ENCODE measurements at regions not wholly inside any gene's neighbourhood (a gene's known extent, or its start where the extent isn't known, plus 50 kb on each side); places are given as distances from the start of the nearest gene placed in this dataset.
A peak's percentile ranks its signal among the peaks of the same experiment; 100 is the strongest.
"Not testable (repeated sequence)": the region's sequence is repeated elsewhere in the genome, so short reads cannot be mapped to it uniquely, and the experiment has no call there.

DNA sequence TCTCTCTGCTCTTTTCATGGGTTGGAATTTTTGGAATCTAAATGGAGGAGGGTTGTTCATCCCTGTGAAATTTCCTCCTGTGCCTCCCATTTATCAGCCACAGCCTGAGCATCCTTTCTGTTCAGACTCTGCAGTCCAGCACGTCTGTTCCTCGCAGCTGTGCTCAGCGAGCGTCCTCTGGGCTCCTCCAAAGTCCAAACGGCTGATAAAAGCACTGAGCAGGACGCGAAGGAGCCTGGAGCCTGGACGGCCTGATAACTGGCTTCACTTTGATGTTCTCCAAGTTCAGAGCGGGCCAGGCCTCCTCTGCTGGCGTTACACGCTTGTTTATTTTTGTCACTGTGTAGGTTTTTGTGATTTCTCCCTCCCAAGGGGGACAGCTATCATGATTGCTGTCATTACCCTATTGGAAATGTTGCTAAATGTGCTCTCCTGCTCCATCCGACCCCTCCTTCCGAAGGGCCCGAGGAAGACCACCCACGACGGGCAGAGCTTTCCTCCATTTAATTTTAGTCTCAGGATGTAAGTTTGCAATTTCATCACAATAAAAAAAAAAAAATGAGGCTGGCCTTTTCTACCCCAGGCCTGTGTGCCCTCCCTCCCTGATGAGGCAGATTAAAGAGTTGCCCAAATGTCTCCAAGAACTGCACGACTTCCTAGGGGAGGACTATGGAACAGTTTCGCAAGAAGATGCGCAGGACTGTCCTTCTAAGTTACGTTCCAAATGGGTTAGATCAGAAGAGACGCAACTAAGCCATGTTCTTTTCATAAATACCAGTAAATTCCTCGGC is 290.5 kb upstream of the FOXF1 start:
- ATAC-seq (no peak), DNase-seq (peak in 1 of 2 donors; percentile 23)
- intact Hi-C loops (cut with DNase I, micrococcal nuclease), result no loop called here

DNA sequence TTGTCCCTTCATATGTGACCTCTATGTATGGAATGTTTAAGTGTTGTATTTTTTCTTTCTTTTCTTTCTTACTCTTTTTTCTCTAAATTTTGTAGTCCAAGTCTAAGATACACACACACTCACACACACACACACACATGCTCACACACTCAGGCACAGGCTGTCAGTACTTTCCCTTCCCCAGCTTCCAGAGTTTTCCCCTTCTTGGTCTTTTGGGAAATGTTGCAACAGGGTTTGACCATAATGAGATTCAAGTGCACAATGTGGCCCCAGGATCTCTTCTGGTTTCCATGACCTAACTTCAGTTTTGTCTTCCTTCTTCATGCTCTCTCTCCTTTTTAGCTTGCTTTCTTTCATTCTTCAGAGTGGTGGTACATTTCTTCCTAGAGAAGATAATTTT is 289.8 kb upstream of the FOXF1 start:
- ATAC-seq, result no peak
- intact Hi-C loops (cut with DNase I, micrococcal nuclease), result no loop called here
- DNase-seq, result peak in 1 of 2 donors; percentile 19

DNA sequence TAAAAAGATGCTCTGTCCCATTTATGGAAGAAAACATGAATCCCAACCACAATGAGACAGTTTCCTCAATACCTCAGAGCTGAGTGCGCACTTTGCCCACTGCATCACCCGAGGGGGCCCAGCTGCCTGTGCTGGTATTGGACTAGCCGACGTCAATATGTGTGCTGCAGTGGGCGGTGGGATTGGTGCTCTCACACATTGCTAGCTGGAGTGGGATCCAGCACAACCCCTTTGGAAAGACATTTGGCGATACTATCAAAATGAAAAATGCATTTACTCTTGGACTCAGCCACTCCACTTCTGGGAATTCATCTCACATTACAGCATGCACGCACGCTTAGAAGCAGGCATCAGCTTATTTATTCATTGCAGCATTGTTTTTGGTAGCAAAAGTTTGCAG is 289.2 kb upstream of the FOXF1 start:
- intact Hi-C loops (cut with DNase I, micrococcal nuclease), result no loop called here
- DNase-seq (peak in 1 of 2 donors; percentile 12), ATAC-seq (no peak)

DNA sequence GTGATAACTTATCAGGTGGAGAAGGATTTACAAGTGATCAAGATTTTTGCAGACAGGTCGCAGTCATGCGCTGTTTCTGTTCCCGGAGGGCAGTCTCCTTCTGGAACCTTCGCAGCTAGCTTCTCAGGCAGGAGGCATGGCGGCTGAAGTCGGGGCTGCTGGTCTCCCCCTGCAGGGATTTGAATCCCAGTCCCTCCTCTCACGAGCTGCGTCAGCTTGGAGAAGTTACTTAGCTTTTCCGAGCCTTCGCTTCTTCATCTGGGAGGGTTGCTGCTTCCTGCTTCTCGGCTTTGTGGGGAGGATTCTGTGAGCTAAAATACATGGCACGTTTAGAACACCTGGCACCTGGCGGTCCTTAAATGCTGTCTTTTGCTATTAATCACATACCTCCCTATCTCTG is 287.8 kb upstream of the FOXF1 start:
- ATAC-seq, result no peak
- intact Hi-C loops (cut with DNase I, micrococcal nuclease), result no loop called here
- DNase-seq, result peak in 1 of 2 donors; percentile 27

DNA sequence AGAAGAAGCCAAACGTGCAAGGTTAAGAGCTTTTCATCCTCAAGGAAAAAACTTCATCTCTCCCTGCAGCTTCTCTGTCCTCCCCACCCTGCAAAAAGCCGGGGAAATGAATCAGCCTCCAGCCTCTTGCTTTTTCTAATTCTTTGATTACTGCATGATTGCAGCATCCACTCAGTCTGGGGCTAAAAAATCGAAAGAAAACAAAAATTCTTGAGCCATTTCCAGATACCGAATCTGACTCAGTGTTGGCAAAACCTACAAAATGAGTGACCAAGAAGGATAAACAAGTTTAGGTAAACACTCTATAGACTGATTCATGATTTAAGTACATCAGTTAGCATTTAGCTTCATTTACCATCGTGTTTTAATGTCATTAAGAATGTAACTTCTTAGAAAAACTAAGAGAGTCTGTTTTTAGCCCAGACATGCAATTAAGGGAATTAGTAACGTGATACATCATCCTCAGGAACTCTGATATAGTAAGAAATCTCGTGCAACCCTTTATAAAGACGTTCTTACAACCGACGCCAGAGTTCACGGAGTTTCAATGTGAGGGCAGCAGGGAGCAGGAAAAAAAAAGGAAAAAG is 287.3 kb upstream of the FOXF1 start:
- intact Hi-C loops (cut with DNase I, micrococcal nuclease), result no loop called here
- peak in 1 of 2 donors; percentile 2 for DNase-seq
- no peak for ATAC-seq

DNA sequence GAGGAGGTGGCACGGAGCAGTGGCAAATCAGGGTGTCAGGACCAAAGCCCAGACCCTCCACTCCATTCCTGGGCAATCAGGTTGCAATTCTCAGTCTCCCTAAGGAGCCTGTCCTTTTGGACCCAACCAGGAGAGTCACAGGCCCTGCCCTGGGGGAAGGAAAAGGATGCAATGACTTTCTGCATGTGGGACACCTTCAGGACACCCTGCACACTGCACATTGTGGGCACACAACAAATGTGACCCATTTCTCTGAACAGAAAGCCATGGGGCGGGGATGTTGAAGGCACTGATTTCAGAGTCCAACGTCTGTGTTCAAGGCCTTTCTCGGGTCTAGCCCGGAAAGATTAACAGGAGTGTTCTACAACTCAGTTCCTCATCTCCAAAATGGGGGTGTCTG is 286.2 kb upstream of the FOXF1 start:
- intact Hi-C loops (cut with DNase I, micrococcal nuclease), result no loop called here
- DNase-seq, result peak in 1 of 2 donors; percentile 15

DNA sequence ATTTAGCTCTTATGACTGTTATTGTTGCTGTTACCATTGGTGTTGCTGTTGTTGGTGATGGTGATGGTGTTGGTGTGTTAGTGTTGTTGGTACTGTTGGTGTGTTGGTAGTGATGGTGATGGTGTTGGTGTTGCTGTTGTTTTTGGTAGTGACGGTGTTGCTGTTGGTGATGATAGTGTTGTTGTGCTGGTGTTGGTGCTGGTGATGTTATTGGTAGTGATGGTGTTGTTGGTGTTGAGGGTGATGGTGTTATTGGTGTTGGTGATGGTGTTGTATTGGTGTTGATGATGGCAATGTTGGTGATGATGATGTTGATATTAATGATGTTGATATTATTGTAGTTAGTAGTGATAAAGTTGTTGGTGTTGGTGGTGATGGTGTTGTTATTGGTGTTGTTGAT is 285.7 kb upstream of the FOXF1 start:
- DNase-seq, result no peak
- ATAC-seq, result no peak
- intact Hi-C loops (cut with DNase I, micrococcal nuclease), result no loop called here

More for the DNA sequence above, 286.2 kb upstream of the FOXF1 start:
- ATAC-seq, result no peak

DNA sequence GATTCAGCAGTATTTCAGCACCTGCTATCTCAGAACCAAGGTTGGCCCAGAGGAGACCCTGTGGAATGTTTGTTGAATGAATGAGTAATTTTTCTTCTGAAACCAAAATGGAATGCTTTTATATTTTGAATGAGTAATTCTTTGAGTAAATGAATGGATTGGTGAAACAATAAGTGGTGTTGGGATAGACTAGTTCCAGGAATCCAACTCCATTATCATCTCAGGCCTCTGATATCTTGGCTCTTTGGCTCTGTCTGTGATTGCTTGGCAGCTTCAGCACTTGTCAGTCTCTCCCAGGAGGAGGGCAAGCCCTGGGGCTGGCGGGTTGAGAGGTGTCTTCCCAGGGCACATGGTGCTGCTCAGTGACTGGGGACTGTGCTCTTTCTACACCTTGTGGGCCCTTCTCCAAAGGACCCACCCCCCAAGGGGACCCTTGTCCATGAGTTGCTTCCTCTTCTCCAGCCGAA is 284.4 kb upstream of the FOXF1 start:
- intact Hi-C loops (cut with DNase I, micrococcal nuclease), result no loop called here
- ATAC-seq (no peak), DNase-seq (peak in 1 of 2 donors; percentile 6)

DNA sequence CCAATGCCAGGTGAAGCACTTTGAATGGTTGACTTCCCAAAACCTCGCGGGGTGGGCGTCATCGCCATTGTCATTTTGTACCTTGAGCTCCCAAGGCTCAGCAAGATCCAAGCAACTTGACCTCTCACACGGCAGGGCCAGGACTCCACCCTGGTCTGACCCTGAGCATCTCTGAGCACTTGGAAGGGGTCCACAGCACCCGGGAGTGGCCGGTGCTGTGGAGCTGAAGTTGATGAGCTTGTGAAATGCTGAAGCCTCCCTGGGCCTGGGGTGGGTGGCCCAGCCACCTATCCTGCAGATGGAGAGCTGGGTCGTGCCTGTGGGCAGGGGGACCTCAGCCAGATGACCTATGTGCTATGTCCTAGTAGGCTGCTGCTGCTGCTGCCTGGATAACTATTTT is 283.3 kb upstream of the FOXF1 start:
- DNase-seq (peak in 1 of 2 donors; percentile 14), ATAC-seq (no peak)
- intact Hi-C loops (cut with DNase I, micrococcal nuclease), result no loop called here

DNA sequence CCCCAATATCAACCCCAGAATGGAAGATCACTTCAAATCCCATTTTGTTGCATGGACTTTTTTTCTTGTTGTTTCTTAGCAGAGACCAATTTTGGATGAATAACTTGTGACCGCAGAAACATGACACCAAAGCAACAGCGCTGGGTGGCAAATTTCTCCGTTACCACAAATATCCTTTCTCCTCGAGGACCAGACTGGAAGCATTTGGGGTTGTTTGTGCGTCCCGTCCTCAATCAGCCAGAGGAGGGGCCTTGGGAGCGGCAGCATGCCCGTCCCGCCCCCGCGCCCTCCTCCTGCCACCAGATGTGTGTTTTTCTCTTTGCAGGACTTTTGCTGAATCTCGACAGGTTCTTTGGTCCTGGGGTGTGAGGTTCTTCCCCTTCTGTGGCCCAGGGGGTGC is 282.5 kb upstream of the FOXF1 start:
- peak in 1 of 2 donors; percentile 3 for DNase-seq
- intact Hi-C loops (cut with DNase I, micrococcal nuclease), result no loop called here
- no peak for ATAC-seq

DNA sequence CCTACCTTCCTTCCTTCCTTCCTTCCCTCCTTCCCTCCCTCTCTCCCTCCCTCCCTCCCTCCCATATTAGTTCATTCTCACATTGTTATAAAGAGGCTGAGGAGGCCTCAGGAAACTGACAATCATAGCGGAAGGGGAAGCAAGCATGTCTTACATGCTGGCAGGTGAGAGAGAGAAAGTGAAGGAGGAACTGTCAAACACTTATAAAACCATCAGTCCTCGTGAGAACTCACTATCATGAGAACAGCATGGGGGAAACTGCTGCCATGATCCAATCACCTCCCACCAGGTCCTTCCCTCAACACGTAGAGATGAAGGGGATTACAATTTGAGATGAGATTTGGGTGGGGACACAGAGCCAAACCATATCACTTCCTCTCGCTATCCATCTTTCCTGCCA is 281.6 kb upstream of the FOXF1 start:
- no peak for ATAC-seq
- intact Hi-C loops (cut with DNase I, micrococcal nuclease), result no loop called here

DNA sequence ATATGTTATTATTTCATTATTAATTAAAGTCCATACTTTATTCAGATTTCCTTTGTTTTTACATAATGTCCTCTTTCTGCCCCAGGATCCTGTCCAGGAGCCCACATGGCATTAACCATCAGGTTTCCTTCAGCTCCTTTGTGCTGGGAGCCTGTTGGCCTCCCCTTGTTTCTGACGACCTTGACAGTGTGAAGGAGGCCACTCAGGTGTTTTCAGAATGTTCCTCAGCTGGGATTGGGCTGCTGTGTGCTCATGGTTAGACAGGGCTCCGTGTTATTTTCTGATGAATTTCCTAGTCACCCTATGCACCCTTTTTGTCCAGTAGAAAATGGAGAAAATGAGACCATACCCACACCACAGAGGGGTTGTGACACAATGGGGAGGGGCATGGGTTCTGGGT is 281.0 kb upstream of the FOXF1 start:
- intact Hi-C loops (cut with DNase I, micrococcal nuclease), result no loop called here
- ATAC-seq, result no peak
- no peak for DNase-seq

More for the DNA sequence above, 281.6 kb upstream of the FOXF1 start:
- no peak for DNase-seq

DNA sequence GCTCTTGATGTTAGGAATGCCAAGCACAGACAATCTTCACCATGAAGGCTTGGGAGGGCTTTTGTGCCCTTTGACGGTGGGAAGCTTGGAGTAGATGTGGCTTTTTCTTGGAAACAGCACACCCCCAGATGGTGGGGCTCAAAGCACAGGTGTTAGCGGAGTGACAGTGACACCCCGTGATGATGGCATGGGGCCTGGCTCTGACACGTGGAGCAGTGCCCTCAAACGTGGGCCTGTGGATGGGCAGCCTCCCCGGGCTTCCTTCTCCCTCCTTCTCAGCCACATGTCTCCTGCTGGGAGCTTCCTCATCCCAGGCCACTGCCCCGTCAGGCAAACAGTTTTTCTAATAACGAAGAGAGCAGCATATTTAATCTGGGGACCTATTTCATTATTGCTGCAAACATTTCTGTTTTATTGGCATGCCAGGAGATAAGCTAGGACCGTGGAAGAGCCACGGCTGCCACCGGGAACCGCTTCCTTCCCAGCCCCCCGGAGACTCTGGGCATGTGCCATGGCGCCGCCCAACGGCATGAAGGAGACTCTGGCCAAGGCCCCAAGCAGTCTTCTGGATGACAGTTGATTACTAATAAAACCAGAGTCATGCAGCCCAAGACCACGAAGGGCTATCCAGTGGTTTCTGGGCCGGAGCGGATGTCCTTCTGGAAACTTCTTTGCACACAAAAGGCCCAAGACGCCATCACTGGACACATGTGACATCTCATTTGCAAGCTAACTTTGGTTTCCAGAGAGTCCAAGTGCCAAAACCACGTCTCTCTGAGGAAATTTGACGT is 280.3 kb upstream of the FOXF1 start:
- ATAC-seq (no peak), DNase-seq (no peak)
- intact Hi-C loops (cut with DNase I, micrococcal nuclease), result no loop called here

DNA sequence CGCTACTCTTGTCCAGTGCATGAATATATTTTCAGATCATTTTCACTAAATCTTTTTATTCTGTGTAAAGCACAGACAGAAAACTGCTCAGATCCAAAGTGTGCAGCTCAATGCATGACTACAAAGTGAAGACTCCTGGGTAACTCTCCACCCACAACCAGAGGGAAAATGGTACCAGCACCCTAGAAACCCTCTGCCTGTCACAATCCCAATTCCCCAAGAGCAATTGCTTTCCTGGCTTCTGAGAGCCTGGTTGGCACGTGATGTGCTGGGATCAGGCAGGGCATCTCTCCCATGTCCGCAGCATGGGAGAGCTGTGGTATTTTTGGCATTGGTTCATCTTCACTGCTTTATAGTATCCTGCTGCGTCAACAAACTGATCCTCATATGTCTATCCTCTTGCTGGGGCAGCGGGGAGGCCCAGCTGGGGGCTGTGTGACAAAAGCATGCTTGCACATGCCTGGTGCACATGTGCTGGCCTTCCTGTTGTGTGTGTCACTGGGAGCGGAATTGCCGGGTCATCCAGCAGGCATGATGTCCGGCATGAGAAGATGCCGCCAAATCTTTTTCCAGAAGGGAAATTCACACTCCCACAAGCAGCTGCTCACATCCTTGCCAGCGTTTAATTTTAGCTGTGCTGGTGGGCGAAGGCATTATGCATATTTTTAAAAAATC is 278.9 kb upstream of the FOXF1 start:
- DNase-seq (no peak), ATAC-seq (no peak)
- intact Hi-C loops (cut with DNase I, micrococcal nuclease), result no loop called here

DNA sequence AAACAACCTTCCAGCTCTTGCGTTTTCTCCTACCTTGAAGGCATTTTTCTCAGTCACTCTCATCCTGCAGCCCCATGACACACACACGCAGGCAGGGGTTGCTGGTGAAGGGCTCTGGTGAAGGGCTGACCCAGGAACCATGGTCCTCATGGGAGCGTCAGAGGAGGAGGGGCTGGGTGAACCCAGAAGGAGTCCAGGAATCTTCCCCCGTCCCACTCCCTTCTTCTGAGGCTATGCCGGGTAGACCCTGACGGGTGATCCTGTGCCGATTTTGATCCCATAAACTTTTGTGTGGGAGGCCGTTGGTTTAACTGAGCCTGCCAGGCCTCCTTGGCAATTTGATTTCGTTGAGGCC is 278.4 kb upstream of the FOXF1 start:
- intact Hi-C loops (cut with DNase I, micrococcal nuclease), result no loop called here
- DNase-seq (no peak), ATAC-seq (no peak)

DNA sequence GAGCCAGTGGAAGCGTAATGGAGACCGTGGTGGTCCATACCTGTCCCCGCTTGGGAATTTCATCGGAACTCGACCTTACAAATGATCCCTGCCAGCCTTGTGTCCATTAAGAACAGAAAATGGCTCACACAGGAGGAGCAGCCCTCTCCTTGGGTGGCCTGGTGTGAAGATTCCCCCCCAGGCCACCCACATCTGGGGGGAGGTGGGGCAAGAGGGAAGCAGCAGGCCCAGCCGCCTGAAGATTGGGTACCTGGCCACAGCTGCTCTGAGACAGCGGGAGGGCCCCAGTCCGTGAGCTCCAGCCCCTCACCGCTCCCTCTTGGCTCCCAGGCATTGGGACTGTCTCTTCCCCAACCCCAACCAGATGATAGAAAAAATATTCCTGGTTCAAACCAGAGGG is 277.8 kb upstream of the FOXF1 start:
- DNase-seq (no peak), ATAC-seq (no peak)
- intact Hi-C loops (cut with DNase I, micrococcal nuclease), result no loop called here

DNA sequence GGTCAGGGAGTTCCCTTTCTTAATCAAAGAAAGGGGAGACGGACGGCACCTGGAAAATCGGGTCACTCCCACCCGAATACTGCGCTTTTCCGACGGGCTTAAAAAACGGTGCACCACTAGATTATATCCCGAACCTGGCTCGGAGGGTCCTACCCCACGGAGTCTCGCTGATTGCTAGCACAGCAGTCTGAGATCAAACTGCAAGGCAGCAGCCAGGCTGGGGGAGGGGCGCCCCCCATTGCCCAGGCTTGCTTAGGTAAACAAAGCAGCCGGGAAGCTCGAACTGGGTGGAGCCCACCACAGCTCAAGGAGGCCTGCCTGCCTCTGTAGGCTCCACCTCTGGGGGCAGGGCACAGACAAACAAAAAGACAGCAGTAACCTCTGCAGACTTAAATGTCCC is 276.8 kb upstream of the FOXF1 start:
- DNase-seq; ATAC-seq; intact Hi-C loops (cut with DNase I, micrococcal nuclease): not testable (repeated sequence)

DNA sequence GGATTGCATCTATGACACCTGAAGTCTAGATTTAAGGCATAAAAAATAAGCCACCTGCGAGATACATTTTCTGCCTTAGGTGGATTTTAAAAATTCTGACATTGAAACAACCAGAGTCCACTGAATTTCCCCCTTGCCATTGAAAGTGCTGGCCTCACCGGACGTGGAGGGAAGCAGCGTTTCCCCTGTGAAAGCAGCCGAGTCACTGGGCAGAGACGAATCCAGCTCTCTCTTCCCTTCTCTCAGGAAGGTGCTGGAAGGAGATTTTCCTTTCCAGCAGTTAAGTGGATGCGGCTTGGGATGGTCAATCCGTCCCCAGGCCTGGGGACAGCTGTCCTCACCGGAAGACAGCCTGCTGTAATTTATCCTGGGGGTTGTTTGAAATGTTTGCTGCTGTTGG is 270.9 kb upstream of the FOXF1 start:
- DNase-seq (no peak), ATAC-seq (no peak)
- intact Hi-C loops (cut with DNase I, micrococcal nuclease), result no loop called here

DNA sequence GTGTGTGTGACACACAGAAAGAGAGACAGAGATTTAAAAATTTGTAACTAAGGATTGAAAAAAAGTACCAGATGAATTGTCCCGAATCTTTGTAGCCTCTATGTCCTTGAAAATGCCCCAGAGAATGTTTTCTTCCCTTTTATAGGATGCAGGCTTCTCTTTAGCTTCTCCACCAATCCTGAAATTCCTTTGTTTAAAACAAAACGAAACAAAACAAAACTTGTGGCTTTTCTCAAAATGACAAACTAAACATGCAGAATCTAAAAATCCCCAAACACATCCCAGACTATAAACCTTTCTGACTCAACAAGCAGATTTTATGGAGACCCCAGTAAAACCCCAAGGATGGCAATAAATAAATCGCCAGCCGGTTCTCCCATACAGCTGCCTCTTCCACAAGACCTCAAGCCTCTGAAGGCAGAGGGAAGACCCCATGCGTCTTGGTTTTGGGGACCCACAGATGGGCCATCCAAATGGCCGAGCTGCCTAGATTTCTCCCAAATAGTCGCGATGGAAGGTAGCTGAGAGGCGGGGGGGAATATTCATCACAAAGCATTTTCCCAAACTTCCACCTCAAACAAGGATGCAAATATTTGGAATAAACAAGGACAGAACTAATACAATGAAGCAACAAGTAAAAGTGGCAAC is 269.5 kb upstream of the FOXF1 start:
- DNase-seq, result no peak

More for the DNA sequence above, 269.5 kb upstream of the FOXF1 start:
- intact Hi-C loops (cut with DNase I, micrococcal nuclease), result no loop called here
- no peak for ATAC-seq
